ENCODE measurements at regions not wholly inside any gene's neighbourhood (a gene's known extent, or its start where the extent isn't known, plus 50 kb on each side); places are given as distances from the start of the nearest gene placed in this dataset.
A peak's percentile ranks its signal among the peaks of the same experiment; 100 is the strongest.
"Not testable (repeated sequence)": the region's sequence is repeated elsewhere in the genome, so short reads cannot be mapped to it uniquely, and the experiment has no call there.

- DNase-seq (ENCODE audit: low spot score), result no peak
Observed at GRCh38 chr2:128660836-128661235, 342.2 kb upstream of the HS6ST1 start.

GRCh38 chr2:128661311-128661710 is 342.6 kb upstream of the HS6ST1 start:
- no peak for DNase-seq (ENCODE audit: low spot score)

DNA sequence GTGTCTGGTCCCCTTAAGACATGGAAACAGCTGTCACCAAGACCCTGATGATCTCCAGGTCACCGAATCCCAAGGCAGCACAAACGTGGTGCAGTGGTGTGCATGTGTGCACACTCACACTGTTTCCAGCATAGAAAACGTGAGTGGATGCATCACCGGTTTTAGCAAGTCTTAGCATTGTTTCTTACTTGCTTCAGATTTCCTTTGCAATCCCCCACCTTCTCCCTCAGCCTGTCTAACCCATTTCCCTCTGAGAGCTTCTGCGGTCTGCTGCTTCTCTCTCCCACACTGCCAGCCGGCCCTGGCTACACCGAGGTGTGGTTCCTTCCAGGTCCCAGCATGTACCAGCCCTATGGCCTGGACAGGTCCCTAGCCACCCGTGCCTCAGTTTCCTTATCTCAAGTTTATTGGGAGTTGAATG is 343.4 kb upstream of the HS6ST1 start:
- no peak for DNase-seq (ENCODE audit: low spot score)

DNA sequence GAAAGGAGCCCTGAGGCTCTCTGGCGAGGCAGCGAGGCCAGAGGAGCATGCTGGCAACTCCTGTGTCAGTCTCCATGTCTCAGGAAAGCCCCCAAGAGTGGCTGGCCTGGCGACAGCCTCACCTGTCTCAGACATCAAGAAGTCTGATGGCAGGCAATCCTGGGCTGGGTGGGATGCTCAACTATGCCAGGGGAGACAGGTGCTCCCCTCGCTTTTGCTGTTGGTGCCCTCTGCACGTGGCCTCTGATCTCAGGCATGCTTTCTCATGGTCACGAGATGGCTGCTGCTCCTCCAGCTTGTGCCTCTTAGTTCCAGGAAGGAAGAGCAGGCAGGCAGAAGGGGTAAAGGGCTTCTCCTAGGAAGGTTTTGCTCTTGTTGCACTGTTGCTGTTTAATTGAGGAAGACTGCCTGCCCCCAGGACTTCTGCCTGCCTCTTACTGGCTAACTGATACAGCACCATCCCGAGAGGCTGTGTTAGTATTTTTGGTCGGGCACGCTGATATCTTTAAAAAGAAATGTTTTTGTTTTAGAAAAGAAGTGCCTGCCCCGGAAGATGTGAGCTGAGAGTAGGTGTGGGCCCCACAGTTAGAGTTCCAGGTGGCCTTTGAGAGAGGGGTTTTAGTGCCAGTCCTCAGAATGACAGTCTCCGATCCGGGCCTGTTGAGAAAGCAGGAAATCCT is 344.8 kb upstream of the HS6ST1 start:
- DNase-seq (ENCODE audit: low spot score), result no peak

DNA sequence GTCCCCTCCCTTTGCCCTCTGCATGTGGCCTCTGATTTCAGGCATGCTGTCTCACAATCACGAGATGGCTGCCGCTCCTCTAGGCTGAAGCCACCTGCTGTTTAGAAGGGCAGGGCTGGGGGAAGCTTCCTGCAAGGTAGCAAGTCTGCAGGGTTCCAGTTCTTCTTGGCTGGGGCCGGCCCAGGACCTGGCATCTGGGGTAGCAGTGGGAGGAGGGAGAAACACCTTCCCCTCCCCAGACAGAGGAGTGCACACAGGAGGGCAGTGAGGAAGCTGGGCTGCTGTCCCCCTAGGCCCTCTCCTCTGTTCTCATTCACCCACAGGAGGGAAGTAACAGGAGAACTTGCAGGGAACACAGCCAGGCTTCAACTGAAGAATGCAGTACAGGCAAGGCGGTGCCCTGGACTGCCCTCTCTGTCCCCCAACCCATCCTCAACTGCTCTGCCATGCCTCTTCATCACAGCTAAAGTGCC is 345.9 kb upstream of the HS6ST1 start:
- DNase-seq (ENCODE audit: low spot score), result no peak

GRCh38 chr2:128665113-128665512 is 346.4 kb upstream of the HS6ST1 start:
- no peak for DNase-seq (ENCODE audit: low spot score)

DNA sequence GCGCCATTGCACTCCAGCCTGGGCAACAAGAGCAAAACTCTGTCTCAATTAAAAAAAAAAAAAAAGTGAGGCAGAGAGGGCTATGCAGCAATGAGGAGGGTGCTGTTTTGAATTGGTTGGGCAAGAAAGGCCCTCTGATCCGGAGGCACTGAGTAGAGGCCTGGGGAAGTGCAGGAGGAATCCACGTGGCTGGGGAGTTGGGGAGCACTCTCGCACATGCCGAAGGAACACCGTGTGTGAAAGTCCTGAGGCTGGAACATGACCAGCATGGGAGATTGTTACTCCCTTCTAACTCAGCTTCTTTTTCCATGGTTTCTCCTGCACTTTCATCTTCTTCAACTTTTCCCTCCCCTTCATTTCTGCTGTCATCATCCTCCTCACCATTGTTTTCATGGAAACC is 347.9 kb upstream of the HS6ST1 start:
- DNase-seq (ENCODE audit: low spot score), result no peak

DNA sequence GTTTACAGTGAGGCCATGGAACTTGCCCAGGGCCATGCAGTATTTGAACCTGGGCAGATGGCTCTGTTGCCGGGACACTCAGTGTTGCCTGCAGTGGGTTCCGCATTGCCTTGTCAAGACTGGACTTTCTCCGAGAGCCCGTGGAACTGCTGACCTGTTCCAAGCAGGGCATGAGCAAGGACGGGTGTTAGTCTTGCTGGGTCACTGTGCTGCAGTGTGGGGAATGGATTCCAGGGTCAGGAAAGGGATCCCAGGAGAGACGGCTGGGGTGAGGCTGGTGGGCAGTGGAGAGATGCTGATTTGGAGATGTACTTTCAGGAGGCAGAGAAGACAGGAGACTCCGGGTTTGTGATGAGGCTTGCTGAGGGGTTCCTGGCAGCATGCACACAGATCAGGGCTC is 348.7 kb upstream of the HS6ST1 start:
- no peak for DNase-seq (ENCODE audit: low spot score)

DNA sequence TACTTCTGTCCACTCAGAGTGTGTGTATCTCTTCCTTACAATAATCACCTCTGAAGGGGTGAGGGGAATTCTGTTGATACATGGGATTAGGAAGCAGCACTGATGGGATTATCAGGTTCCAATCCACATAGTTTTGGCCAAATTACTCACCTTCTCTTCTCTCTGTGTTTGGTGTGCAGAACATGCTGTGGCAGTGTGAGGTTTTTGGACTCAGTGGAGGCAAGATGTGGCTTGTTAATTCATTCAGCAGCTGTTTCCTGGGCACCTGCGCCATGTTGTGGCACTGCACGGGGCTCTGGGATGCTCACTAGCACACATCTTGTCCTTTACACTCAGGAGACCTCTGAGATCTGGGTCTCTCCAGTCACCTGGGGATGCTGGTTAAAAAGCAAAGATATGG is 350.3 kb upstream of the HS6ST1 start:
- no peak for DNase-seq (ENCODE audit: low spot score)

GRCh38 chr2:128670066-128670465 is 351.4 kb upstream of the HS6ST1 start:
- no peak for DNase-seq (ENCODE audit: low spot score)

DNA sequence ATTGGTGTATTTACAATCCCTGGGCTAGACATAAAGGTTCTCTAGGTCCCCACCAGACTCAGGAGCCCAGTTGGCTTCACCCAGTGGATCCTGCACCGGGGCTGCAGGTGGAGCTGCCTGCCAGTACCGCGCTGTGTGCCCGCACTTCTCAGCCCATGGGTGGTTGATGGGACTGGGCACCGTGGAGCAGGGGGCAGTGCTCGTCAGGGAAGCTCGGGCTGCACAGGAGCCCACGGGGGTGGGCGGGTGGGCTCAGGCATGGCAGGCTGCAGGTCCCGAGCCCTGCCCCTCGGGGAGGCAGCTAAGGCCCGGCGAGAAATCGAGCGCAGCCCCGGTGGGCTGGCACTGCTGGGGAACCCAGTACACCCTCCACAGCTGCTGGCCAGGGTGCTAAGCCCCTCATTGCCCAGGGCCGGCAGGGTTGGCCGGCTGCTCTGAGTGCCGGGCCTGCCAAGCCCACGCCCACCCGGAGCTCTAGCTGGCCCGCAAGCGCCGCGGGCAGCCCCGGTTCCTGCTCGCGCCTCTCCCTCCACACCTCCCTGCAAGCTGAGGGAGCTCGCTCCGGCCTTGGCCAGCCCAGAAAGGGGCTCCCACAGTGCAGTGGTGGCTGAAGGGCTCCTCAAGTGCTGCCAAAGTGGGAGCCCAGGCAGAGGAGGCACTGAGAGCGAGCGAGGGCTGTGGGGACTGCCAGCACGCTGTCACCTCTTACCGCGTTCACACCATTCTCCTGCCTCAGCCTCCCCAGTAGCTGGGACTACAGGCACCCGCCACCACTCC is 353.5 kb upstream of the HS6ST1 start:
- DNase-seq (ENCODE audit: low spot score), result not testable (repeated sequence)

- DNase-seq (ENCODE audit: low spot score), result not testable (repeated sequence)
Observed at GRCh38 chr2:128679680-128680079, 361.0 kb upstream of the HS6ST1 start.

DNA sequence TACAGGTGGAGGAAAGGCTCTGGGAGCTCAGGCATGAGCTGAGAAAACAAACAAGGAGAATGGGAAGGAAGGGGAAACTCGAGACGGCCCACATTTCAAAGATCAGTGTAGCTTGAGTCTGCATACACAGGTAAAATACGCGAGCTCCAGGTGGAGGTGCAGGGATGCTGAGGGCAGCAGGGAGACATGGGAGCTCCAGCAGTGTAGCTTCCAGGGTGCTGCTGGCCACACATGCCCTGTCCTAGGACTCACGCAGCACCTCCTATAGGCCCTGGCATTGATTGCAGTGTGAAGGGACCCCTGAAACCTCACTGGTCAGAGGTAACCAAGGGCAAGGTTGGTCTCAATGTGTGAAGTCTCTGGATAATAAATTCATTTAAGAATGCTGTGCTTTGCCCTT is 362.8 kb upstream of the HS6ST1 start:
- DNase-seq (ENCODE audit: low spot score), result no peak

- DNase-seq (ENCODE audit: low spot score), result no peak
Observed at GRCh38 chr2:128682266-128682665, 363.6 kb upstream of the HS6ST1 start.

DNA sequence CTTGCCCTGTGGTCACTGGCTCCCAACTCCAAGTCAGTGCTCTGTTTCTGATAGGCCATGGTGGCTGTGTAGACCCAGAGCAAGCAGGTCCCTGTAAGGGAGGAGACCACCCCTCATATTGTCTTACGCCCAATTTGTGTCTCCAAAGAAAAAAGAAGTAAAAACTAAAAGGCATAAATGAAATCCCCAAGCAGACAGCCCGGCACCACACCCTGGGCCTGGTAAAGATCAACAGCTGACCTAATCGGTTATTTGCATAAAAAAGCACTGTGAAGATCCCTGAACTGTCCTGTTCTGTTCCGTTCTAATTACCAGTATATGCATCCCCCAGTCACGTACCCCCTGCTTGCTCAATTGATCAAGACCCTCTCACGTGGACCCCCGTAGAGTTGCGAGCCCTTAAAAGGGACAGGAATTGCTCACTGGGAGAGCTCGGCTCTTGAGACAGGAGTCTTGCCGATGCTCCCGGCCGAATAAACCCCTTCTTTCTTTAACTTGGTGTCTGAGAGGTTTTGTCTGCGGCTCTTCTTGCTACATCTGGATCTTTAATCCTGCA is 364.1 kb upstream of the HS6ST1 start:
- no peak for DNase-seq (ENCODE audit: low spot score)

DNA sequence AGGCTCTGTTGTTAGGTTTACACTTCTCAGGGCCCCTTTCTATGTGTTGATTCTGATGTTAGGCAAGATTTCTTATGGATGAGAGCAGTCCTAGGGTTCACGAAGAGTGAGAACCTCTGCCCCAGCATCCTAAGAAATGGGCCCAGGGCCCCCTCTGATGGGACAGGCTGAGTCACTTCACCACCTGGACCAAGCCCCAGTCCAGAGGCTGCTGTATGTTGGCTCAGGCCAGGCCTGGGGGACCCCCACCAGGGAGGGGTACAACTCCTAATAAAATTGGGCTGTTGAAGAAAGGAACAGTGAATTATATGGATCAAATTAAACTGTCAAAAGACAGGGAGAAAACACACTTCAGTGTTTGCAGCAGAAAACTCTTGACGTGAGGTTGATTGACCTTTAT is 365.9 kb upstream of the HS6ST1 start:
- no peak for DNase-seq (ENCODE audit: low spot score)

DNA sequence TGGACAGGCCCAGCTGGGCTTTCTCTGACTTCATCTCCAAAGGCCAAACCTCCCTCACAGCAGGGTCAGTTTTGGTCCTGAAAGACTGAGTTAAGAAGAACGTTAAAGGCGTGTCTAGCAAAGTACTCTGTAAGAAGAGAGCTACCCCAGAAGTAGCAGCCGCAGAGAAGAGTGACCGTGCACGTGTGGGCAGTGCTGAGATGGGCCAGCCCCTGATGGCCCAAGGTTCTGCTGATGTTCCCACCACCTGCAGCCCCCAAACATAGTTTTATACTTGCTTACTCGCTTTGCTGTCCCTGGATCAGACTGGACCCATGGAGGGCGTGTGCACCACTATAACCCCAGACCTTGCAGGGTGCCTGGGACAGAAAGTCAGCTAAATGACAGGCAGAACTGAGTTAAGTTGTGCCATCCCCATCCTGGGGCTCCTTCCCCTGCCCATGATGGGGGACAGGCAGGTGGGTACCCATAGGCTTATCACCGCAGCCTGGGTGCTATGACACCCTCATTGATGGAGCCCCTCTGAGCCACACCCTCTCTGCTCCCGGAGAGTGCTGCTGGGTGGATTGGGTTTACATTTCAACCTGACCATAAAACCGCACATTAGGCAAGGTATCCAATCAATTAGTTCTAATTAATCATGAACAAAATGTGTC is 367.3 kb upstream of the HS6ST1 start:
- no peak for DNase-seq (ENCODE audit: low spot score)

GRCh38 chr2:128686497-128686859 is 367.8 kb upstream of the HS6ST1 start:
- peak; percentile 60 for DNase-seq (ENCODE audit: low spot score)

GRCh38 chr2:128686881-128687555 is 368.4 kb upstream of the HS6ST1 start:
- no peak for DNase-seq (ENCODE audit: low spot score)

DNA sequence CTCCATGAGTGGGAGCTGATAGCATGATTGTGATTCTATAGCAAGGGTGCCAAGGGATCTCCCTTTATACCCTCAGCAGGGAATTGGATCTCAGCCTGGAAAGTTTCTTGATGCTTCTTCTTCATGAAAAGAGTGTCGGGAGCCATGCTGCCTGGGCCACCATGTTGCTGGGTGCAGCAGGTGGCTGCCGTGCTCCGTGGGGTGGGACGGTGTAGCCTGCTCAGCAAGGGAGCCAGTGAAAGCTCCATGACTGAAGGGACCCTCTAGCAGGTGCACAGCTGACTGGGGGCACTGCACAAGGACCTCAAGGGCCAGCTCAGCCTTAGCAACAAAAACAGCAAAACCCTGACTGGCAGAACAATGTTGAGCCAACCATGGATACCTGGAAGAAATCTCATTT is 368.9 kb upstream of the HS6ST1 start:
- DNase-seq (ENCODE audit: low spot score), result no peak

DNA sequence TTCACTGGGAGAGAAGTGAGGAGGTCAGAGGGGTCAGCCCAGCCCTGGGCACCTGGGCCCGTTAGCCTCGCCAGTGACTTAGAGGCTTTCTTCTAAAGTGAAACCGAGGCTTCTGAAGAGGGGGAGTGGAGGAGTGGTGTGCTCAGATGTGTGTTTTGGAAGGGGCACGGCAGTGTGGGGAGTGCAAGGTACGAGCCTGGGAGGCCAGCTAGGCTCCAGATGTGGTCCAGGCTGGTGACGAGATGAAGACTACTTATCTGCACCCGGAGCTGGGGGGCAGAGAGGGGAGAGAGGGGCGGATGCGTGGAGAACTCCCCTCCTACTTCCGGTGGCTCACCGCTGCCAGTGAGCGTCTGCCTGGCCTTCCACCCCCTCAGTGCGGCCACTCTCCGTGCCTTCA is 371.3 kb upstream of the HS6ST1 start:
- no peak for DNase-seq (ENCODE audit: low spot score)

DNA sequence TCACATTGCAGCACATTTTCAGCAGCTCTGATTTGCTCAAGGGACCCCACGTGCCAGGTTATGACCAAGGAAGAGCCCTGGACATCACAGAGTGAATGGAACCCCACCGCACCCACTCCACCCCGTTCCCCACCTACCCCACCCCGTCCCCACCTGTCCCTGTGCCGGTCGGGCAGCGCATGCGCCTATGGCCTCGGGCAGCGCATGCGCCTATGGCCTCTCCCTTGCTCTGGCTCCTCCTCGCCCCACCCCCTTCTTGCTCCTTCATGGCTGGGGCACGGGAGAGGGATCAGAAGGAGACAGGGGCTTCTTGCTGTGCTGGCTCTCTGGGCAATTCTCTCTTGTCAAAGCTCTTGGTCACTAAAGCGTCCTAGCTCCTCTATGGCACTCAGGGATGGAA is 371.8 kb upstream of the HS6ST1 start:
- no peak for DNase-seq (ENCODE audit: low spot score)
